ENCODE measurements at regions not wholly inside any gene's neighbourhood (a gene's known extent, or its start where the extent isn't known, plus 50 kb on each side); places are given as distances from the start of the nearest gene placed in this dataset.

GRCh38 chr18:39764873-39765272 is 2190.2 kb upstream of the PIK3C3 start:
- TF ChIP-seq CTCF (IDR thresholded peaks at IDR 0.05), result no peak
- TF ChIP-seq POLR2A (IDR thresholded peaks at IDR 0.05), result no peak

Data from Peyer's patch (tissue), 4 donors.